OCI-M1 (cell line): ENCODE measurements at regions not wholly inside any gene's neighbourhood (a gene's known extent, or its start where the extent isn't known, plus 50 kb on each side); places are given as distances from the start of the nearest gene placed in this dataset.

Source experiments
- DNase-seq: peaks from one replicate; lab custom pipeline; 2025; lab: John Stamatoyannopoulos, UW

- no peak for DNase-seq
Observed at GRCh38 chr3:31004025-31004678, 109.7 kb upstream of the GADL1 start.

GRCh38 chr3:31008994-31009393 is 114.5 kb upstream of the GADL1 start:
- DNase-seq, result peak; percentile 6

GRCh38 chr3:31009881-31010280 is 115.4 kb upstream of the GADL1 start:
- peak; percentile 40 for DNase-seq

- no peak for DNase-seq
Observed at GRCh38 chr3:31010491-31010890, 116.0 kb upstream of the GADL1 start.

GRCh38 chr3:31011380-31011779 is 116.9 kb upstream of the GADL1 start:
- no peak for DNase-seq

GRCh38 chr3:31013090-31013489 is 118.6 kb upstream of the GADL1 start:
- no peak for DNase-seq

GRCh38 chr3:31013843-31014242 is 119.4 kb upstream of the GADL1 start:
- DNase-seq, result no peak

- DNase-seq, result no peak
Observed at GRCh38 chr3:31014317-31015040, 120.0 kb upstream of the GADL1 start.

GRCh38 chr3:31016196-31016595 is 121.7 kb upstream of the GADL1 start:
- no peak for DNase-seq

- no peak for DNase-seq
Observed at GRCh38 chr3:31022716-31023115, 128.3 kb upstream of the GADL1 start.

GRCh38 chr3:31025541-31025940 is 131.1 kb upstream of the GADL1 start:
- DNase-seq, result no peak

GRCh38 chr3:31027191-31027761 is 132.8 kb upstream of the GADL1 start:
- no peak for DNase-seq

GRCh38 chr3:31027914-31028313 is 133.5 kb upstream of the GADL1 start:
- DNase-seq, result peak; percentile 6

- DNase-seq, result no peak
Observed at GRCh38 chr3:31028766-31029165, 134.3 kb upstream of the GADL1 start.

GRCh38 chr3:31029706-31030105 is 135.2 kb upstream of the GADL1 start:
- DNase-seq, result no peak

- DNase-seq, result peak; percentile 38
Observed at GRCh38 chr3:31035681-31036080, 141.2 kb upstream of the GADL1 start.

GRCh38 chr3:31038086-31038739 is 143.8 kb upstream of the GADL1 start:
- DNase-seq, result no peak

- DNase-seq, result no peak
Observed at GRCh38 chr3:31039145-31039544, 144.7 kb upstream of the GADL1 start.

- DNase-seq, result no peak
Observed at GRCh38 chr3:31041161-31041978, 146.9 kb upstream of the GADL1 start.

- no peak for DNase-seq
Observed at GRCh38 chr3:31043184-31043819, 148.8 kb upstream of the GADL1 start.

- no peak for DNase-seq
Observed at GRCh38 chr3:31047673-31048072, 153.2 kb upstream of the GADL1 start.

- no peak for DNase-seq
Observed at GRCh38 chr3:31048143-31048542, 153.7 kb upstream of the GADL1 start.
